Adipocyte (in vitro differentiated cells): ENCODE measurements at regions not wholly inside any gene's neighbourhood (a gene's known extent, or its start where the extent isn't known, plus 50 kb on each side); places are given as distances from the start of the nearest gene placed in this dataset.
"Not testable (repeated sequence)": the region's sequence is repeated elsewhere in the genome, so short reads cannot be mapped to it uniquely, and the experiment has no call there.

ENCODE experiments used
- DNase-seq: peaks from one replicate; pipeline ENCODE4 v3.0.0-alpha.2; 2015; ENCODE audit warnings: low read depth
- H3K27me3 ChIP-seq: replicated peaks from 2 replicates; pipeline ENCODE4 v1.7.0; 2013; ENCODE audit warnings: mild to moderate bottlenecking, low read length, moderate library complexity; ENCODE audit not compliant: control insufficient read depth, insufficient read depth
- H3K36me3 ChIP-seq: 2 replicates; pipeline ENCODE4 v1.7.0; 2013; ENCODE audit warnings: low read length, mild to moderate bottlenecking, moderate library complexity; ENCODE audit not compliant: control insufficient read depth, insufficient read depth, severe bottlenecking
- H3K4me1 ChIP-seq: 2 replicates; pipeline ENCODE4 v1.7.0; 2013; ENCODE audit warnings: mild to moderate bottlenecking, low read length, moderate library complexity; ENCODE audit not compliant: control insufficient read depth, insufficient read depth
- H3K4me3 ChIP-seq: 2 replicates; pipeline ENCODE4 v1.7.0; 2013; ENCODE audit warnings: mild to moderate bottlenecking, low read length, moderate library complexity
- H3K9ac ChIP-seq: 2 replicates; pipeline ENCODE4 v1.7.0; 2013; ENCODE audit warnings: mild to moderate bottlenecking, low read length, moderate library complexity
- H3K9me3 ChIP-seq: 2 replicates; pipeline ENCODE4 v1.7.0; 2013; ENCODE audit warnings: mild to moderate bottlenecking, low read length, moderate library complexity; ENCODE audit not compliant: control insufficient read depth

GRCh38 chr2:54050445-54050844, 65.0 kb upstream of the ACYP2 start:
- no peak overlapping the region for H3K4me3 ChIP-seq
- H3K4me1 ChIP-seq, result peaks cover 4% of the 10 kb centered on the region
- no peaks in the 10 kb centered on the region for H3K9me3 ChIP-seq
- DNase-seq, result no peak
- H3K9ac ChIP-seq, result no peak overlapping the region
- no peaks in the 10 kb centered on the region for H3K36me3 ChIP-seq
- H3K27me3 ChIP-seq, result no peaks in the 10 kb centered on the region

GRCh38 chr2:54049365-54049764, 66.0 kb upstream of the ACYP2 start:
- no peaks in the 10 kb centered on the region for H3K27me3 ChIP-seq
- H3K9me3 ChIP-seq, result peaks cover 4% of the 10 kb centered on the region
- no peaks in the 10 kb centered on the region for H3K36me3 ChIP-seq
- peaks cover 11% of the 10 kb centered on the region for H3K4me1 ChIP-seq
- H3K9ac ChIP-seq, result no peak overlapping the region
- no peak for DNase-seq
- H3K4me3 ChIP-seq, result no peak overlapping the region

GRCh38 chr2:54048896-54049295, 66.5 kb upstream of the ACYP2 start:
- not testable (repeated sequence) for H3K4me3 ChIP-seq, DNase-seq, H3K9ac ChIP-seq, H3K9me3 ChIP-seq, H3K36me3 ChIP-seq, H3K27me3 ChIP-seq
- H3K4me1 ChIP-seq, result peaks cover 14% of the 10 kb centered on the region

- Histone ChIP-seq H3K36me3 (no peaks in the 10 kb centered on the region), H3K27me3 (no peaks in the 10 kb centered on the region), H3K9me3 (peaks cover 4% of the 10 kb centered on the region), H3K4me3 (no peak overlapping the region), H3K4me1 (peaks cover 14% of the 10 kb centered on the region), H3K9ac (no peak overlapping the region)
- no peak for DNase-seq
These were observed 67.2 kb upstream of the ACYP2 start for GRCh38 chr2:54048117-54048785.

GRCh38 chr2:54047658-54048057, 67.8 kb upstream of the ACYP2 start:
- no peaks in the 10 kb centered on the region for H3K27me3 ChIP-seq
- no peak overlapping the region for H3K4me3 ChIP-seq
- peaks cover 4% of the 10 kb centered on the region for H3K9me3 ChIP-seq
- H3K36me3 ChIP-seq, result no peaks in the 10 kb centered on the region
- no peak for DNase-seq
- peaks cover 20% of the 10 kb centered on the region for H3K4me1 ChIP-seq
- no peak overlapping the region for H3K9ac ChIP-seq

- Histone ChIP-seq H3K27me3 (no peaks in the 10 kb centered on the region), H3K4me3 (no peak overlapping the region), H3K4me1 (peaks cover 25% of the 10 kb centered on the region), H3K9me3 (peaks cover 4% of the 10 kb centered on the region), H3K9ac (no peak overlapping the region), H3K36me3 (no peaks in the 10 kb centered on the region)
- no peak for DNase-seq
These were observed 68.3 kb upstream of the ACYP2 start for GRCh38 chr2:54047091-54047490.

- peaks cover 4% of the 10 kb centered on the region for H3K9me3 ChIP-seq
- no peaks in the 10 kb centered on the region for H3K27me3 ChIP-seq
- H3K9ac ChIP-seq, result no peak overlapping the region
- H3K4me3 ChIP-seq, result no peak overlapping the region
- DNase-seq, result no peak
- H3K36me3 ChIP-seq, result no peaks in the 10 kb centered on the region
- H3K4me1 ChIP-seq, result peaks cover 34% of the 10 kb centered on the region
These were observed 72.3 kb upstream of the PSME4 start for GRCh38 chr2:54042897-54043620.

GRCh38 chr2:54042341-54042740, 71.5 kb upstream of the PSME4 start:
- no peak for DNase-seq
- H3K4me1 ChIP-seq, result peaks cover 34% of the 10 kb centered on the region
- no peaks in the 10 kb centered on the region for H3K27me3 ChIP-seq
- no peak overlapping the region for H3K4me3 ChIP-seq
- H3K9ac ChIP-seq, result no peak overlapping the region
- H3K9me3 ChIP-seq, result peaks cover 4% of the 10 kb centered on the region
- no peaks in the 10 kb centered on the region for H3K36me3 ChIP-seq

- Histone ChIP-seq H3K36me3 (no peaks in the 10 kb centered on the region), H3K4me1 (peaks cover 34% of the 10 kb centered on the region), H3K9me3 (peaks cover 4% of the 10 kb centered on the region), H3K4me3 (no peak overlapping the region), H3K9ac (no peak overlapping the region), H3K27me3 (no peaks in the 10 kb centered on the region)
- DNase-seq, result no peak
These were observed 70.3 kb upstream of the PSME4 start for GRCh38 chr2:54041135-54041534.

GRCh38 chr2:54040685-54041084, 69.9 kb upstream of the PSME4 start:
- H3K4me3 ChIP-seq, result no peak overlapping the region
- no peaks in the 10 kb centered on the region for H3K27me3 ChIP-seq
- peaks cover 34% of the 10 kb centered on the region for H3K4me1 ChIP-seq
- H3K9me3 ChIP-seq, result peaks cover 4% of the 10 kb centered on the region
- no peak overlapping the region for H3K9ac ChIP-seq
- no peak for DNase-seq
- H3K36me3 ChIP-seq, result no peaks in the 10 kb centered on the region

- H3K4me1 ChIP-seq, result peaks cover 34% of the 10 kb centered on the region
- H3K9me3 ChIP-seq, result peaks cover 2% of the 10 kb centered on the region
- H3K9ac ChIP-seq, result no peak overlapping the region
- H3K4me3 ChIP-seq, result peak overlapping the region; percentile 12
- DNase-seq, result no peak
- no peaks in the 10 kb centered on the region for H3K27me3 ChIP-seq
- H3K36me3 ChIP-seq, result no peaks in the 10 kb centered on the region
These were observed 69.5 kb upstream of the PSME4 start for GRCh38 chr2:54040250-54040649.
